Spleen (tissue), 7 donors: ENCODE measurements at regions not wholly inside any gene's neighbourhood (a gene's known extent, or its start where the extent isn't known, plus 50 kb on each side); places are given as distances from the start of the nearest gene placed in this dataset.

ENCODE experiments used
- POLR2A ChIP-seq, 3 donors: fragments of 450-650 bp; IDR thresholded peaks; one replicate each; pipeline ENCODE4 v1.5.1; 2017; ENCODE audit warnings: antibody characterized with exemption in 3 of 3, mild to moderate bottlenecking in 1 of 3
- POLR2AphosphoS5 ChIP-seq, 3 donors: sonication (generic); formaldehyde crosslinking; IDR thresholded peaks; one replicate each; pipeline ENCODE4 v1.5.1; 2017; ENCODE audit warnings: antibody characterized with exemption in 3 of 3
- TF ChIP-seq, protein P1 (sequence below), 11 experiments: fragments of 200-600 bp in 7 of 11; fragments of 450-650 bp in 4 of 11; sonication (generic) in 4 of 11; IDR thresholded peaks in 8 of 11; conservative IDR thresholded peaks in 3 of 11; 1 replicate in 7 of 11; 2 replicates in 4 of 11; pipeline versions ENCODE4 v1.4.0 to v1.8.0; 2016 to 2021; ENCODE audit warnings: antibody characterized with exemption in 11 of 11, inconsistent platforms in 4 of 11, mild to moderate bottlenecking in 1 of 11
- donor health status: DM: no; HTN: no; CAD: no; lungs with moderate emphysema.
- donor health status: DM: no; HTN: no; CAD: no.
- donor health status: DM: no; HTN: no; CAD: no.

DNA sequence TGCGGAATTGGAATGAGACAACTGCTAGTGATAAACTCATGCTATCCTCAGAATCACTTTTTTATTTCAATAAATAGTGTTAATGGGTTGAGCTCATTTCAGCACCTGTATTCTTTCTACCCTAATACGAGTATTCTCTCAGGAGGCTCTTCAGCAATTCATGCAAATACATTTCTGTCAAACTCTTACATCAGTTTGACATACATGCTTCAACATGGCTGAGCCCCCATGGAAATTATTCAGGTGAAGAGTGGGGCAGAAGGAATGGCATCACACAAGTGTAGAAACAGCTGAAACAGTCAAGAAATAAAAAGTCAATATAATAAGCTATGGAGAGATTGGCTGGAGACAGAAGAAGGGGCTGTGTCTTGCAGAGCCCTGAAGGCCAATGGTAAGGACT lies 77.8 kb upstream of the SNX19 start:
- TF ChIP-seq, protein P1, sequence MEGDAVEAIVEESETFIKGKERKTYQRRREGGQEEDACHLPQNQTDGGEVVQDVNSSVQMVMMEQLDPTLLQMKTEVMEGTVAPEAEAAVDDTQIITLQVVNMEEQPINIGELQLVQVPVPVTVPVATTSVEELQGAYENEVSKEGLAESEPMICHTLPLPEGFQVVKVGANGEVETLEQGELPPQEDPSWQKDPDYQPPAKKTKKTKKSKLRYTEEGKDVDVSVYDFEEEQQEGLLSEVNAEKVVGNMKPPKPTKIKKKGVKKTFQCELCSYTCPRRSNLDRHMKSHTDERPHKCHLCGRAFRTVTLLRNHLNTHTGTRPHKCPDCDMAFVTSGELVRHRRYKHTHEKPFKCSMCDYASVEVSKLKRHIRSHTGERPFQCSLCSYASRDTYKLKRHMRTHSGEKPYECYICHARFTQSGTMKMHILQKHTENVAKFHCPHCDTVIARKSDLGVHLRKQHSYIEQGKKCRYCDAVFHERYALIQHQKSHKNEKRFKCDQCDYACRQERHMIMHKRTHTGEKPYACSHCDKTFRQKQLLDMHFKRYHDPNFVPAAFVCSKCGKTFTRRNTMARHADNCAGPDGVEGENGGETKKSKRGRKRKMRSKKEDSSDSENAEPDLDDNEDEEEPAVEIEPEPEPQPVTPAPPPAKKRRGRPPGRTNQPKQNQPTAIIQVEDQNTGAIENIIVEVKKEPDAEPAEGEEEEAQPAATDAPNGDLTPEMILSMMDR (IDR thresholded peaks at IDR 0.05 in 8 of 11, conservative IDR thresholded peaks at IDR 0.05 in 3 of 11): no peak
- TF ChIP-seq POLR2A (IDR thresholded peaks at IDR 0.05) (no peak), POLR2AphosphoS5 (IDR thresholded peaks at IDR 0.05) (no peak)
